Hepatocyte (in vitro differentiated cells): ENCODE measurements at regions not wholly inside any gene's neighbourhood (a gene's known extent, or its start where the extent isn't known, plus 50 kb on each side); places are given as distances from the start of the nearest gene placed in this dataset.

ENCODE experiments used
- CTCF ChIP-seq: fragments of 200-600 bp; sonication (generic); IDR thresholded peaks from 2 replicates; pipeline ENCODE4 v1.5.1; 2016; ENCODE audit warnings: antibody characterized with exemption, mild to moderate bottlenecking; ENCODE audit not compliant: poor library complexity
- EZH2 ChIP-seq: fragments of 200-600 bp; sonication (generic); IDR thresholded peaks from 2 replicates; pipeline ENCODE4 v1.6.1; 2016; ENCODE audit warnings: antibody characterized with exemption, mild to moderate bottlenecking, borderline replicate concordance
- EZH2phosphoT487 ChIP-seq: fragments of 200-600 bp; sonication (generic); IDR thresholded peaks from one replicate; pipeline ENCODE4 v1.6.1; 2018; ENCODE audit warnings: antibody characterized with exemption, mild to moderate bottlenecking, low read depth, moderate library complexity; ENCODE audit not compliant: unreplicated experiment, severe bottlenecking

GRCh38 chr7:138377306-138377705 lies 82.8 kb upstream of the TRIM24 start:
- no peak for TF ChIP-seq CTCF
- no peak for TF ChIP-seq EZH2
- TF ChIP-seq EZH2phosphoT487, result no peak
